ENCODE measurements at regions not wholly inside any gene's neighbourhood (a gene's known extent, or its start where the extent isn't known, plus 50 kb on each side); places are given as distances from the start of the nearest gene placed in this dataset.

GRCh38 chr16:35733971-35734702, 2274.7 kb downstream of the TP53TG3F start:
- H3K4me3 ChIP-seq (ENCODE audit: low read depth, low read length): no peak overlapping the region
- DNase-seq (ENCODE audit: low read depth): no peak
- no peak for TF ChIP-seq CTCF (conservative IDR thresholded peaks at IDR 0.05; ENCODE audit: low read depth, low read length)

GRCh38 chr16:35734728-35735402, 2275.5 kb downstream of the TP53TG3F start:
- no peak overlapping the region for H3K4me3 ChIP-seq (ENCODE audit: low read depth, low read length)
- no peak for TF ChIP-seq CTCF (conservative IDR thresholded peaks at IDR 0.05; ENCODE audit: low read depth, low read length)
- DNase-seq (ENCODE audit: low read depth): no peak

- no peak for TF ChIP-seq CTCF (conservative IDR thresholded peaks at IDR 0.05; ENCODE audit: low read depth, low read length)
- no peak for DNase-seq (ENCODE audit: low read depth)
- H3K4me3 ChIP-seq (ENCODE audit: low read depth, low read length): no peak overlapping the region
Observed at GRCh38 chr16:35735403-35736251, 2276.2 kb downstream of the TP53TG3F start.

- DNase-seq (ENCODE audit: low read depth): peak; percentile 44
- no peak for TF ChIP-seq CTCF (conservative IDR thresholded peaks at IDR 0.05; ENCODE audit: low read depth, low read length)
Observed at GRCh38 chr16:35736546-35736945, 2277.1 kb downstream of the TP53TG3F start.

GRCh38 chr16:35737076-35737475, 2277.7 kb downstream of the TP53TG3F start:
- H3K4me3 ChIP-seq (ENCODE audit: low read depth, low read length): no peak overlapping the region
- no peak for TF ChIP-seq CTCF (conservative IDR thresholded peaks at IDR 0.05; ENCODE audit: low read depth, low read length)
- DNase-seq (ENCODE audit: low read depth): no peak

More at GRCh38 chr16:35736546-35736945, 2277.1 kb downstream of the TP53TG3F start:
- H3K4me3 ChIP-seq (ENCODE audit: low read depth, low read length): no peak overlapping the region

GRCh38 chr16:35741546-35741945, 2282.1 kb downstream of the TP53TG3F start:
- TF ChIP-seq CTCF (conservative IDR thresholded peaks at IDR 0.05; ENCODE audit: low read depth, low read length): no peak
- no peak for DNase-seq (ENCODE audit: low read depth)

More at GRCh38 chr16:35741546-35741945, 2282.1 kb downstream of the TP53TG3F start:
- peak overlapping the region; percentile 35 for H3K4me3 ChIP-seq (ENCODE audit: low read depth, low read length)
